ENCODE measurements at regions not wholly inside any gene's neighbourhood (a gene's known extent, or its start where the extent isn't known, plus 50 kb on each side); places are given as distances from the start of the nearest gene placed in this dataset.

- no peak for DNase-seq
- no peak overlapping the region for H3K4me2 ChIP-seq (replicated peaks; ENCODE audit: extremely low read depth, low read length, poor library complexity, severe bottlenecking)
- no peak overlapping the region for H3K4me3 ChIP-seq (replicated peaks in 1 of 3; ENCODE audit: low read depth in 2 of 3, low read length in 3 of 3)
- intact Hi-C loops (cut with micrococcal nuclease), result no loop called here
- H3K4me3 Mint-ChIP-seq, result no peak overlapping the region
- no peaks in the 10 kb centered on the region for H4K20me1 ChIP-seq (ENCODE audit: insufficient read depth, low read length)
- H3K79me2 ChIP-seq (ENCODE audit: insufficient read depth, low read length), result no peaks in the 10 kb centered on the region
- peaks cover 2 to 8% (median 5%) of the 10 kb centered on the region in 7 donors for H3K9me3 Mint-ChIP-seq
- H3K9ac ChIP-seq (ENCODE audit: insufficient read depth, low read length, poor library complexity, severe bottlenecking), result no peak overlapping the region
- H3K27me3 ChIP-seq (ENCODE audit: control insufficient read depth in 2 of 2, insufficient read depth in 2 of 2, low read length in 2 of 2), result no peaks in the 10 kb centered on the region
- no peaks in the 10 kb centered on the region for H3K4me1 ChIP-seq (ENCODE audit: control insufficient read depth in 1 of 2, insufficient read depth in 2 of 2, low read length in 2 of 2)
- TF ChIP-seq CTCF (IDR thresholded peaks at IDR 0.05), result no peak
- peaks cover 5 to 7% of the 10 kb centered on the region in 2 donors for H3K9me3 ChIP-seq (replicated peaks in 1 of 2; ENCODE audit: control insufficient read depth in 1 of 2, insufficient read depth in 1 of 2, low read length in 2 of 2)
- H3K27ac ChIP-seq (ENCODE audit: low read depth in 1 of 2, low read length in 2 of 2), result no peak overlapping the region
- no peak overlapping the region for H2AFZ ChIP-seq (ENCODE audit: insufficient read depth, low read depth, low read length, poor library complexity, severe bottlenecking)
- no peaks in the 10 kb centered on the region for H3K36me3 Mint-ChIP-seq
- H3K27ac Mint-ChIP-seq, result no peak overlapping the region
- WGBS (ENCODE audit: insufficient coverage), result 86% methylated on average over 1 of the region's 6 CpGs
- H3K4me1 Mint-ChIP-seq, result no peaks in the 10 kb centered on the region
- no peaks in the 10 kb centered on the region for H3K36me3 ChIP-seq (replicated peaks in 1 of 2; ENCODE audit: control insufficient read depth in 1 of 2, insufficient read depth in 2 of 2, low read length in 2 of 2)
- no peaks in the 10 kb centered on the region for H3K27me3 Mint-ChIP-seq (ENCODE audit: low read depth in 3 of 3)
Measured at GRCh38 chr3:176479248-176479647, 718.0 kb downstream of the TBL1XR1 start.

GRCh38 chr3:176469694-176470205 lies 727.5 kb downstream of the TBL1XR1 start:
- Mint-ChIP-seq H3K9me3 (peaks cover 0 to 12% (median 7%) of the 10 kb centered on the region in 7 donors), H3K27ac (no peak overlapping the region), H3K4me3 (no peak overlapping the region), H3K36me3 (no peaks in the 10 kb centered on the region), H3K27me3 (ENCODE audit: low read depth in 3 of 3) (no peaks in the 10 kb centered on the region), H3K4me1 (no peaks in the 10 kb centered on the region)
- H3K9ac ChIP-seq (ENCODE audit: insufficient read depth, low read length, poor library complexity, severe bottlenecking), result no peak overlapping the region
- intact Hi-C loops (cut with micrococcal nuclease), result no loop called here
- no peaks in the 10 kb centered on the region for H3K27me3 ChIP-seq (ENCODE audit: control insufficient read depth in 2 of 2, insufficient read depth in 2 of 2, low read length in 2 of 2)
- H3K79me2 ChIP-seq (ENCODE audit: insufficient read depth, low read length), result no peaks in the 10 kb centered on the region
- H3K27ac ChIP-seq (ENCODE audit: low read depth in 1 of 2, low read length in 2 of 2), result no peak overlapping the region
- no peaks in the 10 kb centered on the region for H3K36me3 ChIP-seq (replicated peaks in 1 of 2; ENCODE audit: control insufficient read depth in 1 of 2, insufficient read depth in 2 of 2, low read length in 2 of 2)
- no peak overlapping the region for H3K4me3 ChIP-seq (replicated peaks in 1 of 3; ENCODE audit: low read depth in 2 of 3, low read length in 3 of 3)
- no peak for TF ChIP-seq CTCF (IDR thresholded peaks at IDR 0.05)
- H3K9me3 ChIP-seq (replicated peaks in 1 of 2; ENCODE audit: control insufficient read depth in 1 of 2, insufficient read depth in 1 of 2, low read length in 2 of 2), result peaks cover 2% of the 10 kb centered on the region in 2 donors
- H3K4me2 ChIP-seq (replicated peaks; ENCODE audit: extremely low read depth, low read length, poor library complexity, severe bottlenecking), result no peak overlapping the region
- DNase-seq, result no peak
- no peaks in the 10 kb centered on the region for H3K4me1 ChIP-seq (ENCODE audit: control insufficient read depth in 1 of 2, insufficient read depth in 2 of 2, low read length in 2 of 2)
- H2AFZ ChIP-seq (ENCODE audit: insufficient read depth, low read depth, low read length, poor library complexity, severe bottlenecking), result no peak overlapping the region
- no peaks in the 10 kb centered on the region for H4K20me1 ChIP-seq (ENCODE audit: insufficient read depth, low read length)
- 82% methylated on average over 3 of the region's 6 CpGs for WGBS (ENCODE audit: insufficient coverage)
